Neuronal stem cell (in vitro differentiated cells): ENCODE measurements at regions not wholly inside any gene's neighbourhood (a gene's known extent, or its start where the extent isn't known, plus 50 kb on each side); places are given as distances from the start of the nearest gene placed in this dataset.
"Not testable (repeated sequence)": the region's sequence is repeated elsewhere in the genome, so short reads cannot be mapped to it uniquely, and the experiment has no call there.

ENCODE experiments used
- DNase-seq: peaks from one replicate; pipeline ENCODE4 v3.0.0-alpha.2; 2013; ENCODE audit warnings: low spot score
- H2AFZ ChIP-seq: one replicate; pipeline ENCODE4 v1.6.1; 2013; ENCODE audit warnings: mild to moderate bottlenecking, low read length, inconsistent platforms
- H2AK5ac ChIP-seq: 2 replicates; pipeline ENCODE4 v1.6.1; 2013; ENCODE audit warnings: low read depth, mild to moderate bottlenecking, inconsistent platforms, low read length, moderate library complexity, mixed read lengths
- H2BK120ac ChIP-seq: 2 replicates; pipeline ENCODE4 v1.6.1; 2013; ENCODE audit warnings: low read depth, mild to moderate bottlenecking, inconsistent platforms, low read length, moderate library complexity, mixed read lengths
- H2BK12ac ChIP-seq: one replicate; pipeline ENCODE4 v1.6.1; 2013; ENCODE audit warnings: low read length, inconsistent platforms
- H2BK15ac ChIP-seq: 2 replicates; pipeline ENCODE4 v1.6.1; 2013; ENCODE audit warnings: mild to moderate bottlenecking, low read length, inconsistent platforms, mixed read lengths
- H2BK5ac ChIP-seq: one replicate; pipeline ENCODE4 v1.6.1; 2013; ENCODE audit warnings: inconsistent platforms, mild to moderate bottlenecking, low read length, moderate library complexity
- H3K14ac ChIP-seq: one replicate; pipeline ENCODE4 v1.6.1; 2013; ENCODE audit warnings: low read length, inconsistent platforms
- H3K18ac ChIP-seq: 2 replicates; pipeline ENCODE4 v1.6.1; 2013; ENCODE audit warnings: low read length, inconsistent platforms
- H3K23ac ChIP-seq: 2 replicates; pipeline ENCODE4 v1.6.1; 2013; ENCODE audit warnings: low read depth, mild to moderate bottlenecking, mixed read lengths, low read length, inconsistent platforms; ENCODE audit not compliant: poor library complexity
- H3K27ac ChIP-seq: replicated peaks from 3 replicates; pipeline ENCODE4 v1.5.1; 2013; ENCODE audit warnings: low read length, inconsistent platforms
- H3K27me3 ChIP-seq, 3 experiments: 2 replicates each; pipeline ENCODE4 v1.6.1; 2013; ENCODE audit warnings: low read length in 3 of 3, mild to moderate bottlenecking in 2 of 3, inconsistent platforms in 1 of 3, low read depth in 1 of 3, mixed read lengths in 1 of 3, moderate library complexity in 1 of 3; ENCODE audit not compliant: control insufficient read depth in 3 of 3, insufficient read depth in 3 of 3
- H3K36me3 ChIP-seq, 2 donors: replicated peaks in 1 of 2; 2 replicates each; pipeline ENCODE4 v1.6.1; 2013; ENCODE audit warnings: low read length in 2 of 2; ENCODE audit not compliant: control insufficient read depth in 2 of 2, insufficient read depth in 2 of 2
- H3K4ac ChIP-seq: 2 replicates; pipeline ENCODE4 v1.6.1; 2013; ENCODE audit warnings: inconsistent platforms, mild to moderate bottlenecking, low read length, moderate library complexity
- H3K4me1 ChIP-seq, 2 donors: 1 replicate in 1 of 2; 2 replicates in 1 of 2; pipeline ENCODE4 v1.6.1; 2013; ENCODE audit warnings: low read length in 2 of 2, low read depth in 1 of 2; ENCODE audit not compliant: control insufficient read depth in 2 of 2, insufficient read depth in 1 of 2
- H3K4me2 ChIP-seq: one replicate; pipeline ENCODE4 v1.6.1; 2013; ENCODE audit warnings: mild to moderate bottlenecking, low read length, inconsistent platforms; ENCODE audit not compliant: insufficient read depth, poor library complexity, severe bottlenecking
- H3K4me3 ChIP-seq, 2 donors: 2 replicates each; pipeline ENCODE4 v1.5.1; 2013; ENCODE audit warnings: low read length in 2 of 2, mild to moderate bottlenecking in 2 of 2, inconsistent platforms in 1 of 2, moderate library complexity in 1 of 2
- H3K79me1 ChIP-seq: one replicate; pipeline ENCODE4 v1.6.1; 2013; ENCODE audit warnings: low read depth, mild to moderate bottlenecking, inconsistent platforms, low read length, moderate library complexity
- H3K9ac ChIP-seq: one replicate; pipeline ENCODE4 v1.6.1; 2013; ENCODE audit warnings: mild to moderate bottlenecking, low read depth, low read length, inconsistent platforms; ENCODE audit not compliant: poor library complexity
- H3K9me3 ChIP-seq, 2 donors: replicated peaks in 1 of 2; 2 replicates each; pipeline versions ENCODE3 to v1.6.1; 2013; ENCODE audit warnings: low read length in 2 of 2, mild to moderate bottlenecking in 2 of 2, inconsistent platforms in 1 of 2, low read depth in 1 of 2, mixed read lengths in 1 of 2, moderate library complexity in 1 of 2; ENCODE audit not compliant: control insufficient read depth in 2 of 2, insufficient read depth in 1 of 2
- H4K8ac ChIP-seq: one replicate; pipeline ENCODE4 v1.6.1; 2013; ENCODE audit warnings: low read depth, mild to moderate bottlenecking, inconsistent platforms, low read length, moderate library complexity
- H4K91ac ChIP-seq: one replicate; pipeline ENCODE4 v1.6.1; 2013; ENCODE audit warnings: low read length, low read depth, mild to moderate bottlenecking, inconsistent platforms; ENCODE audit not compliant: poor library complexity
- WGBS, 2 donors: extraction: QIAGEN DNeasy Blood & Tissue Kit; methylation state at CpG; one replicate each; pipeline ENCODE4 v1.1.7; 2013; ENCODE audit warnings: missing lambda C conversion rate in 2 of 2, mixed read lengths in 1 of 2; ENCODE audit not compliant: insufficient read length in 2 of 2, insufficient replicate concordance in 1 of 2; ENCODE audit errors: extremely low coverage in 2 of 2; 5-methylcytosine and 5-hydroxymethylcytosine counted together

GRCh38 chr2:210862283-210863065 is 306.1 kb downstream of the CPS1 start:
- Histone ChIP-seq H3K4ac (no peak overlapping the region), H2AK5ac (no peak overlapping the region), H3K14ac (no peak overlapping the region), H3K4me2 (no peak overlapping the region), H2BK12ac (no peak overlapping the region), H3K4me1 (peaks cover 0 to 5% of the 10 kb centered on the region in 2 donors), H3K79me1 (no peaks in the 10 kb centered on the region), H2BK15ac (no peak overlapping the region), H3K9me3 (no peaks in the 10 kb centered on the region), H2BK5ac (no peak overlapping the region), H3K9ac (no peak overlapping the region), H2BK120ac (no peak overlapping the region), H3K27me3 (no peaks in the 10 kb centered on the region), H3K36me3 (no peaks in the 10 kb centered on the region), H3K23ac (no peak overlapping the region), H3K18ac (no peak overlapping the region), H2AFZ (no peak overlapping the region), H3K4me3 (no peak overlapping the region), H4K8ac (no peak overlapping the region), H3K27ac (no peak overlapping the region), H4K91ac (no peak overlapping the region)
- no peak for DNase-seq
- no CpG with 5 or more reads among the region's 2 CpGs for WGBS, 2 donors

- WGBS, 2 donors: no CpG with 5 or more reads among the region's 1 CpG
- no peak overlapping the region for H3K18ac ChIP-seq
- DNase-seq: no peak
Measured at GRCh38 chr2:210863283-210863682, 306.9 kb downstream of the CPS1 start.

GRCh38 chr2:210871566-210871965 is 315.2 kb downstream of the CPS1 start:
- H4K8ac ChIP-seq, H2BK15ac ChIP-seq, H3K36me3 ChIP-seq, H2BK120ac ChIP-seq, H3K4me1 ChIP-seq, H2BK12ac ChIP-seq, H3K79me1 ChIP-seq, H4K91ac ChIP-seq, H2AFZ ChIP-seq, H3K9me3 ChIP-seq, DNase-seq, H3K9ac ChIP-seq, H3K23ac ChIP-seq, H3K4ac ChIP-seq, H2AK5ac ChIP-seq, H3K18ac ChIP-seq, H3K27ac ChIP-seq, H3K4me2 ChIP-seq, H3K4me3 ChIP-seq, H2BK5ac ChIP-seq, H3K14ac ChIP-seq, H3K27me3 ChIP-seq: not testable (repeated sequence)
- no CpG with 5 or more reads among the region's 3 CpGs for WGBS, 2 donors

More at GRCh38 chr2:210863283-210863682, 306.9 kb downstream of the CPS1 start:
- no peaks in the 10 kb centered on the region for H3K36me3 ChIP-seq
- H4K8ac ChIP-seq: no peak overlapping the region
- H2BK15ac ChIP-seq: no peak overlapping the region
- H2BK120ac ChIP-seq: no peak overlapping the region
- peaks cover 0 to 5% of the 10 kb centered on the region in 2 donors for H3K4me1 ChIP-seq
- H2BK12ac ChIP-seq: no peak overlapping the region
- no peaks in the 10 kb centered on the region for H3K9me3 ChIP-seq
- no peak overlapping the region for H3K4me3 ChIP-seq
- H2AK5ac ChIP-seq: no peak overlapping the region
- H3K4me2 ChIP-seq: no peak overlapping the region
- no peak overlapping the region for H3K14ac ChIP-seq
- no peak overlapping the region for H3K9ac ChIP-seq
- no peak overlapping the region for H2AFZ ChIP-seq
- no peaks in the 10 kb centered on the region for H3K79me1 ChIP-seq
- no peak overlapping the region for H3K23ac ChIP-seq
- no peaks in the 10 kb centered on the region for H3K27me3 ChIP-seq
- no peak overlapping the region for H2BK5ac ChIP-seq
- no peak overlapping the region for H4K91ac ChIP-seq
- H3K4ac ChIP-seq: no peak overlapping the region
- no peak overlapping the region for H3K27ac ChIP-seq

- no peak overlapping the region for H2BK5ac ChIP-seq
- H2BK120ac ChIP-seq: no peak overlapping the region
- H3K9ac ChIP-seq: no peak overlapping the region
Measured at GRCh38 chr2:210873631-210874030, 317.2 kb downstream of the CPS1 start.

More at GRCh38 chr2:210873631-210874030, 317.2 kb downstream of the CPS1 start:
- Histone ChIP-seq H3K4ac (no peak overlapping the region), H4K91ac (no peak overlapping the region), H3K27me3 (no peaks in the 10 kb centered on the region), H4K8ac (no peak overlapping the region), H3K18ac (no peak overlapping the region), H2AFZ (peak overlapping the region; percentile 48), H2AK5ac (no peak overlapping the region), H3K36me3 (no peaks in the 10 kb centered on the region), H3K23ac (no peak overlapping the region), H3K9me3 (no peaks in the 10 kb centered on the region), H3K79me1 (no peaks in the 10 kb centered on the region), H2BK12ac (no peak overlapping the region), H3K4me1 (no peaks in the 10 kb centered on the region), H3K27ac (no peak overlapping the region), H3K4me2 (no peak overlapping the region), H2BK15ac (no peak overlapping the region), H3K4me3 (no peak overlapping the region), H3K14ac (no peak overlapping the region)
- WGBS, 2 donors: no CpG with 5 or more reads among the region's 1 CpG
- no peak for DNase-seq
